ENCODE measurements at regions not wholly inside any gene's neighbourhood (a gene's known extent, or its start where the extent isn't known, plus 50 kb on each side); places are given as distances from the start of the nearest gene placed in this dataset.

- in situ Hi-C loops (cut with MboI), result no loop called here
- WGBS (ENCODE audit: insufficient coverage, low coverage, missing lambda C conversion rate), result 0% methylated on average over 4 of the region's 4 CpGs
- H3K9me1 ChIP-seq (ENCODE audit: control insufficient read depth, insufficient read depth, low read length), result no peaks in the 10 kb centered on the region
- ChIA-PET CTCF (ENCODE audit: low intra/inter-chr PET ratio) (no interaction called here), POLR2A (no interaction called here)
- H3K27ac ChIP-seq (ENCODE audit: extremely low read depth, low read depth, low read length), result no peak overlapping the region
- no peak for TF ChIP-seq ARHGAP35 (IDR thresholded peaks at IDR 0.05; ENCODE audit: partially characterized antibody)
- TF ChIP-seq FOSL1 (tag; conservative IDR thresholded peaks at IDR 0.05), result peak; percentile 59
- no peak for TF ChIP-seq HNRNPH1 (optimal IDR thresholded peaks at IDR 0.05; ENCODE audit: low read depth, low read length)
- H3K36me3 ChIP-seq (ENCODE audit: control insufficient read depth, insufficient read depth, low read length), result no peaks in the 10 kb centered on the region
- H3K4me2 ChIP-seq (ENCODE audit: insufficient read depth, low read length), result no peak overlapping the region
- no peaks in the 10 kb centered on the region for H3K9me3 ChIP-seq (replicated peaks; ENCODE audit: control insufficient read depth, insufficient read depth, low read depth, low read length)
- ATAC-seq, result no peak
- H2AFZ ChIP-seq (ENCODE audit: low read depth, low read length), result peak overlapping the region; percentile 63; the same call in 1 of the 2 replicates
- DNase-seq (ENCODE audit: extremely low read depth in 1 of 4, low spot score in 3 of 4), result no peak
- no peaks in the 10 kb centered on the region for H3K27me3 ChIP-seq (ENCODE audit: control insufficient read depth in 2 of 2, insufficient read depth in 2 of 2, low read length in 2 of 2)
- H3K79me2 ChIP-seq (ENCODE audit: control insufficient read depth, insufficient read depth, low read length), result no peaks in the 10 kb centered on the region
- H4K20me1 ChIP-seq (replicated peaks; ENCODE audit: control insufficient read depth, insufficient read depth, low read length), result no peaks in the 10 kb centered on the region
- intact Hi-C loops (cut with micrococcal nuclease), result no loop called here
- BruUV-seq (replicated peaks), result no TSS peak
- H3K4me3 ChIP-seq, result no peak overlapping the region
- no peaks in the 10 kb centered on the region for H3K4me1 ChIP-seq (replicated peaks in 1 of 2; ENCODE audit: control insufficient read depth in 2 of 2, insufficient read depth in 2 of 2, low read length in 2 of 2)
- no peak overlapping the region for H3K9ac ChIP-seq (ENCODE audit: insufficient read depth in 1 of 2, low read depth in 2 of 2, low read length in 2 of 2)
- FAIRE-seq, result no peak
These were observed 276.2 kb upstream of the CTNNB1 start for GRCh38 chr3:40923143-40923542.

- intact Hi-C loops (cut with micrococcal nuclease), result no loop called here
- no peak for FAIRE-seq
- no peak overlapping the region for H2AFZ ChIP-seq (ENCODE audit: low read depth, low read length)
- ChIA-PET POLR2A (no interaction called here), CTCF (ENCODE audit: low intra/inter-chr PET ratio) (no interaction called here)
- no peak for DNase-seq (ENCODE audit: extremely low read depth in 1 of 4, low spot score in 3 of 4)
- no peaks in the 10 kb centered on the region for H3K9me1 ChIP-seq (ENCODE audit: control insufficient read depth, insufficient read depth, low read length)
- H4K20me1 ChIP-seq (replicated peaks; ENCODE audit: control insufficient read depth, insufficient read depth, low read length), result no peaks in the 10 kb centered on the region
- WGBS (ENCODE audit: insufficient coverage, low coverage, missing lambda C conversion rate), result 0% methylated on average over 4 of the region's 4 CpGs
- H3K27me3 ChIP-seq (ENCODE audit: control insufficient read depth in 2 of 2, insufficient read depth in 2 of 2, low read length in 2 of 2), result no peaks in the 10 kb centered on the region
- no peaks in the 10 kb centered on the region for H3K9me3 ChIP-seq (replicated peaks; ENCODE audit: control insufficient read depth, insufficient read depth, low read depth, low read length)
- in situ Hi-C loops (cut with MboI), result no loop called here
- no peak overlapping the region for H3K27ac ChIP-seq (ENCODE audit: extremely low read depth, low read depth, low read length)
- no peak overlapping the region for H3K4me2 ChIP-seq (ENCODE audit: insufficient read depth, low read length)
- TF ChIP-seq E2F1 (CRISPR knock-in tag; IDR thresholded peaks at IDR 0.05), result no peak
- TF ChIP-seq NFRKB (IDR thresholded peaks at IDR 0.05; ENCODE audit: low read depth), result no peak
- no peak for TF ChIP-seq ZNF174 (CRISPR knock-in tag; IDR thresholded peaks at IDR 0.05)
- no peak for TF ChIP-seq ZNF507 (tag; conservative IDR thresholded peaks at IDR 0.05)
- TF ChIP-seq TCF7 (IDR thresholded peaks at IDR 0.05; ENCODE audit: borderline replicate concordance), result no peak
- no peak for TF ChIP-seq ZNF175 (CRISPR knock-in tag; IDR thresholded peaks at IDR 0.05; ENCODE audit: low read depth)
- TF ChIP-seq GATA2 (CRISPR knock-in tag; IDR thresholded peaks at IDR 0.05), result no peak
- no peak for TF ChIP-seq SRSF7 (optimal IDR thresholded peaks at IDR 0.05; ENCODE audit: low read depth, low read length)
- TF ChIP-seq ARID2 (IDR thresholded peaks at IDR 0.05), result no peak
- TF ChIP-seq TEAD2 (tag; IDR thresholded peaks at IDR 0.05), result no peak
- TF ChIP-seq ZNF76 (CRISPR knock-in tag; IDR thresholded peaks at IDR 0.05; ENCODE audit: borderline replicate concordance), result no peak
- no peak for TF ChIP-seq ZNF77 (CRISPR knock-in tag; IDR thresholded peaks at IDR 0.05)
- no peak overlapping the region for H3K9ac ChIP-seq (ENCODE audit: insufficient read depth in 1 of 2, low read depth in 2 of 2, low read length in 2 of 2)
- H3K79me2 ChIP-seq (ENCODE audit: control insufficient read depth, insufficient read depth, low read length), result no peaks in the 10 kb centered on the region
- no peaks in the 10 kb centered on the region for H3K36me3 ChIP-seq (ENCODE audit: control insufficient read depth, insufficient read depth, low read length)
- no peaks in the 10 kb centered on the region for H3K4me1 ChIP-seq (replicated peaks in 1 of 2; ENCODE audit: control insufficient read depth in 2 of 2, insufficient read depth in 2 of 2, low read length in 2 of 2)
- no TSS peak for BruUV-seq (replicated peaks)
- no peak overlapping the region for H3K4me3 ChIP-seq
- ATAC-seq, result no peak
These were observed 275.7 kb upstream of the CTNNB1 start for GRCh38 chr3:40923651-40924050.
